ENCODE measurements at regions not wholly inside any gene's neighbourhood (a gene's known extent, or its start where the extent isn't known, plus 50 kb on each side); places are given as distances from the start of the nearest gene placed in this dataset.

DNA sequence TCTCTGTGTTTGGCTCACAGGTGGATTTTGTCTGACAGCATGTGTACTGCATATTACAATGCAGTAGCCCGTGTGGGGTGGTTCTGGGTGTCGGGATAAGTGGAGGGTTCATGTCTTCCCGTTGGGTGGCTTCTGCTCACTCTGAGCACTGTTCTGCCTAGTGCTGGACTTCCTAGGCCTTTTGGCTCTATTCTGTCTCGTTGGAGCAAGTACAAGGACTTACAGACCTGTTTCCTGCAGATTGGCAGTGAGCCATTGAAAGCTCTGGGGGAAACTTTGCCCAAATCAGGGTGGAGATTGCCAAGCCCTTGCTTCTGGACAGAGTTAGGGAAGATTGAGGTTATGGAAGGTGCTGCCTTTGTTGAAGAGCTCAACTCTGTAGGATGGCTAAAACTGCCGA lies 91.1 kb upstream of the SLC4A4 start:
- no peak for DNase-seq

DNA sequence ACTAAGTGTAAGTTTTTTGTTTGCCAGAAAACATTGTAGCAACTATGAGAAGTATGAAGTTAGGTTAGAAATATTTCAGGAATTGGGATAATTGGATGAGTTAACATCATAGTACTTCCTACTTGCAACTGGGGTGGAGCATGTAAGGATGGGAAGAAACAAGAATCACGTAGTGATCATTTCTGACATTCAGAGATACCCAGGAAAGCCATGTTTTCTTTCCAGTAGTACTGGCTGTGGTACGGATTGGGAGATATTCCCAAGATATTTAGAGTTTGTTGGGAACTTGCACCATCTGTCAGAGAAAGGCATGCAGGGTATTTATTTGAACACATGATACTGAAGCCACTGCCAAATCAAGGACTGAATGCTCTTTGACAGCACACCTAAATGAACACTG lies 87.6 kb upstream of the SLC4A4 start:
- DNase-seq, result no peak

- no peak for DNase-seq
Measured at GRCh38 chr4:71253545-71253944, 85.3 kb upstream of the SLC4A4 start.

- DNase-seq, result no peak
Measured at GRCh38 chr4:71254451-71255012, 84.3 kb upstream of the SLC4A4 start.

DNA sequence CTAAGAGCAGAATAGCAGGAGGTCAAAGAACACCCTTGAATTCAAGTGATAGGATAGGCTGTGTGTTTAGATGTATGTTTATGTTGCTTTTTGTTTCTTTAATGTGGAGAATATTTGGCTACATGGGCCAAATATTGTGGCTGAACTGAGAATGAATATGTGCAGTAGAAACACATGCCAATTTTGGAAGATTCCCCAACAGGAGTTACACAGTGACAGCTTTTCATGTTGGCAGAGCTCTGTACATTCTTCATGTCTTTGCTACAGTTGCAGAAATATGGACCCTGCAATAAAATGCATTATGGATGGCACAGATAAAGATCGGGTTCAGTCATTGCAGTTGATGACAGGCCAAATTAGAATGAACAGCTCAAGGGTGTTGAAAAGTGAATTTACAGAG lies 82.8 kb upstream of the SLC4A4 start:
- DNase-seq, result no peak

DNA sequence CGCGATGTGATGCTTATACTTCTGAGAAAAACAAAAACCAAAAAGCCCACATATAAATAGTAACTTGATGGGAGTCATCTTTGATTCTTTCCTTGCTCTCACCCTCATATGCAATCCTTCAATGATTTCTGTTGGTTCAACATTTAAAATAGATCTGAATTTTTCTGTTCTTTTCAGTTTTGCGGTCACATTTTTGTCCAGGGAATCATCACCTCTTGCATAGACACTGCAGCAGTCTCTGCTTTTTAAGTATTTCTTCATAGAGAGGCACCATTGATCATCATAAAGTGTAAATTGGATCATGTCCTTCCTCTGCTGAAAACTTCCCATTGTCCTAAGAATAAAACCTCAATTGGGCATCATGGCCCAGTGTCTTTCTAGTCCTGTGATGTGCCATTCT lies 81.1 kb upstream of the SLC4A4 start:
- DNase-seq, result no peak

DNA sequence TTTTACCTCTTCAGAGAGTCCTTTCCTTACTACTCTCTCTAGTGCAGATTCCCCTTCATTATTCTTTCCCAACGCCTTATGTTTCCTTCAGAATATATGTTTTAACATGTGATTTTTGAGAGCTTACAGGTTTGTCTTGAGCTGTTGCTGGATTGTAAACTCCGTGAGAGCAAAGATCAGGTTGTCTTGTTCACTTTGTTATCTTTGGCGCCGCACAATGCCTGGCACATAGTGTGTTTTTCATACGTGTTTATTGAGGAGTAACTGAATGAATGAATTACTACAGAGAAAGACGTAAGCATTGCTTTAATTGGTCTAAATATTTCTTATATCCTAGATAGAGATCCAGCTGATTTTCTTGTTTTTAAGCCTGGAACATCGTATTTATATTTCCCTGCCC lies 80.5 kb upstream of the SLC4A4 start:
- no peak for DNase-seq

DNA sequence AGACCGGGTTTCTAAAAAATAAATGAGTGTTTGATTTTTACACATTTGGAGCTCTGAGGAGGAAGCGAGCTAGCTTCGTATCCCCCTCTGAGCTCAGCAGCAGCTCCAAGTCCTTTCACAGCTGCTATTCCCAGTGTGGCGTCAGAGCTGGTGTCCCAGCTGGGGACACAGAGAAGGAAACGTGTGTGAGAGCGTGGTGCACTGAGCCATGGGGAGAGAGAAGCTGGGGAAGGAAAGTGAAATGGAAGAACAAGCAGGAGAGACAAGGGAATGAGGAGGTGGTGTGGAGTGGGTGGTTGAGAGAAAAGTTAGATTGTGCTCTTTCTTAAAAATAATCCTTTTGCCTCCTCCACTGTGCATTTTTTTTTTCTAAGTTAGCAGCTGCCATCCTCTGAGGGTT lies 79.5 kb upstream of the SLC4A4 start:
- DNase-seq, result no peak

DNA sequence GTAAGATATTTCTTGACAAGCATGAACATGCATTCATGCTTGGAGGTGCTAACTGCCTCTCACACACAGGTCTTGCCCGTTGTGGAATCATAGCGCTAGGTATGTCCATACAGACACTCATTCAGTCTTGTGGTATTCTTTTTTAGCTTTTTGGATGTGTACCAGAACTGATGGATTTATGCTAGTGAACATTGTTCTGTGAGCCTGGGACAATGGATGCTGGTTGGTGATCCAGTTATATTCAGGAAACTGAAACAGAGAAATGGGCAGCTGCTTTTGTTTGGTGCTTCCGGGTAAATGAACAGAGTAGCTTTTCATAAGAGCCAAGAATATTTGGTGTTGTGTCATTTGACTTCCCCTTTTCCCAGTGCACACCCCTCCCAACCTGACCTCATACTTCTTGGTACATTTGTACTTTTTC lies 78.9 kb upstream of the SLC4A4 start:
- no peak for DNase-seq

- DNase-seq, result no peak
Measured at GRCh38 chr4:71260544-71260943, 78.3 kb upstream of the SLC4A4 start.

GRCh38 chr4:71261001-71261400 lies 77.8 kb upstream of the SLC4A4 start:
- DNase-seq, result no peak

- no peak for DNase-seq
Measured at GRCh38 chr4:71261633-71262121, 77.1 kb upstream of the SLC4A4 start.

- no peak for DNase-seq
Measured at GRCh38 chr4:71262161-71262560, 76.7 kb upstream of the SLC4A4 start.

DNA sequence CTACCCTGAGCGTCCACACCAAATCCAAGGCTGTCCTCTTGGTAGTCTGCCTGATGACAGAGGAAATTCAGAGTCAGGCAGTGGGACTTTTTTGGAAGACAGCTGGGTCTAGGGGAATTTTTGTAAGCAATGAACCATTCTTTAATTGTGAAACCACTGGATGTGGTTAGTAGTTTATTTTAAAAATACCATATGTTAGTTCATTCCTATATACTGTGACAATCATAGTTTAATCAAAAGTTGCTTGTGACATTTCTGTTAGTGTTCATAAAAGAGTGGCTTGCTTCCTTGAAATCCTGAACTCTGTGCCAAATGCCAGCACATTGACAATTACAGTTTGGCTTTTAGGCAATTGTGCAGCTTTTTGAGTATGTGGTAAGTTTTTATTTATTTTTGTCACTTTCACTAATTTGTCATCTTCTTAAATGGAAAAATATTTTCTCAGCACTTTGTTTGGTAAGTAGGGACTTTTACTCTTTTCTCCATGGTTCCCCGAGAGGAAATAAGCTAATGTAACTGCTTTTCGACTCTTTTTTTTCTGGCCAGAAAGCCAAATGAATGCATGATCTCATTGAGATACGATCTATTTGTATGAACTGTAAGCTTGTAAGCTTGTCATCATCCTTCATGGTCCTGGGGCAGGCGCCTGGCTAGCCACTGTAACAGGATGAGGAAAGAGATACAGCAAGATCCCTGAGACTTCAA lies 72.6 kb upstream of the SLC4A4 start:
- no peak for DNase-seq

DNA sequence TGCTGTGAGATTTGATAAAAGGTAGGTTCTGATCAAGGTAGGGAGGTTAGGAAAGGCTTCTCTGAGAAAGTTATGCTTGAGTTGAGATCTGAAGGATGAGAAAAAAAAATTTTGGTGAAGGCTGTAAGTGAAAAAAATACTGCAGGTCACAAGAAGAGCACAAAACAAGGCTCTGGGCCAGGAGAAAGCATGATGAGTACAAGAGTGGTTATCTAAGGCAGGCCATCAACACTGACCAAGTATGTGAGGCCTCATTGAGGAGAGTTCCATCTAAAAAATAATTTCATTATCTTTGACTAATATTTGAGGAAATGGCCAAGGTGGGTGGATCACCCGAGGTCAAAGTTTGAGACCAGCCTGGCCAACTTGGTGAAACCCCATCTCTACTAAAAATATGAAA lies 71.6 kb upstream of the SLC4A4 start:
- DNase-seq, result no peak

- DNase-seq, result no peak
Measured at GRCh38 chr4:71268166-71268565, 70.7 kb upstream of the SLC4A4 start.

DNA sequence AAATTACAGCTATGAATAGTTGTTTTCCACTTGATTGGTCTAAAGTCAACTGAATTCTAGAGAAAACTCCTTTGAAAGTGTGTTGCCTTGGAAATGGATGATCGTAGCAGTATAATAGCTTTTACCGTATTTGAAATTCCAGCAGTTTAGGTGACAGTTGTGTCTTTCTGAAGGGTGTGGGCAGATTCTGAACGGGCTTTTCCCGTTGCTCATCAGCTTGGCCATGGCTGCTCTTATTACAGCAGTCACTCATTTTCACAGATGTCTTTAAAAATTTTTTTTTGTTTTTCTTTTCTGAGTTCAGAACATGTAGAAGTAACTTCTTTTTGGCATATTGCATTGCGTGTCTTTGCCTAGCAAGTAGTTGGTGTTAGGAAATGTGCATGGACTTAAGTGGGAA lies 69.6 kb upstream of the SLC4A4 start:
- no peak for DNase-seq

DNA sequence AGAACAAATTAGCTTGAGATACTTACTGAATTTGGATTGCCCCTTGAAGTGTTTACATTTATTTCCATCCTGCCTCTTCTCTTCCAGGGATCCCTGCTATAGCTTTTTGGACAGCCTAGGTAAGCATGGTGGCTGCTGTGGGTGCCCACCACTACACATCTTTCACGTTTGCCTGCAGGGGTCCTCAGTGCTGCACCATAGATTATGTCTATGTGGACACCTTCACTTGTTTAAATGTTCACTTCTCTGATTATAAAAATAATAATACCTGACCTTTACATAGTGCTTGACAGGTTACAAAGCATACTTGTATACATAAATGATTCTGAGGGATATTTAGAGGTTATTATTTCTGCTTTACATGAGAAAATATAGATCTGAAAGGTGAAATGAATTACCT lies 67.9 kb upstream of the SLC4A4 start:
- DNase-seq, result no peak

DNA sequence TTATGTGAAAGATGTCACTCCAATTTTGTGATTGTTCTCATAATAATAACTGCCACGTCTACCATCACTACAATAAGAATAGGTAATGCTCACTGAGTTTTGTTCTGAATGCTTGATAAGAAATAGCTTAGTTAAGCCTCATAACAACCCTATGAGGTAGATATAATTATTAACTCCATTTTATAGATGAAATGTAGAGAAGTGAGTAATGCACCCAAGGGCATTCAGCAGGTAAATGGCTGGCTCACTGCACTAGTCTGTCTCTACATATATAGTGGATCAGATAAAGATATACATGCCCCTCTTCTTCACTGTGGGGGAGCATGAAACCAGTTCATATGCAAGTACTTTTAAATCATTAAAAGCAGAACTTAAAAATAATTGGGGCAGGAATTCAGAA lies 65.8 kb upstream of the SLC4A4 start:
- no peak for DNase-seq

DNA sequence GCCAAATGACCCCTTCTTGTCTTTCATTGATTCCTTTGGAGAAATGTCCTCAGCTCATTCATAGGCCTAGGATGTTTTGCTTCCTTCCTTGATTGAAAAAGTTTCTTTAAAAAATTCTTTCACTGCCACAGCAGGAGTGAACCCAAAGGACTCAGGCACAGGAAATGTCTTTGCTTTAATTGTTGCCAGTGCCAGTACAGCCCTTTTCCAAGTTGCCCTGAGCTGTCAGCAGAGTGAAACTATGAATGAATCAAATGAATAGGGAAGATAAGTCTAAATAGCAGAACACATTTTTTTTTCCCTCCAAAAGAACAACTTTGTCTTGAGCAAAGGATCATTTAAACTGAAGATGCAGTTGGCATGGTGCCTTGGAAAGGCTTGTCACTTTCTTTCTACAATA lies 63.8 kb upstream of the SLC4A4 start:
- DNase-seq, result no peak

- DNase-seq, result no peak
Measured at GRCh38 chr4:71275570-71275969, 63.2 kb upstream of the SLC4A4 start.

GRCh38 chr4:71277353-71277752 lies 61.5 kb upstream of the SLC4A4 start:
- no peak for DNase-seq

GRCh38 chr4:71283642-71284257 lies 55.1 kb upstream of the SLC4A4 start:
- DNase-seq, result no peak

DNA sequence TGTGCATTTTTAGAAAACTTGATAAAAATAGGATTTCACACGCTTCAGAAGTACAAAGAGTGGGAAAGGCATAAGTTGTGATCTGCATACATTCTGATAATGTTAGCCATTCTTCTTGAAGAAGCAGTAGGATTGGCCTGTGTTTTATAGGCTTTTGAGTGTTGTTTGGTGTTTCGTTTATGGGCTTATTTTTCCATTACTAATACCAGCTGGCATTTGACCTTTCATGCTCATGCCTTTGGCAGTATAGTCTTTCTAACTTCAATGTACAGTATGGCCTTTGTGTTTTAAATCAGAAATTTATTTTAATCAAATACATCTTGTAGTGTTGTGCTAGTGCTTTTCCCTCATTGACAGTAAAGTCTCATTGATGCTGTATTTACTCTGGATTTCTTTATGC lies 51.5 kb upstream of the SLC4A4 start:
- DNase-seq, result no peak

GRCh38 chr4:71288875-71289274 lies 49.9 kb upstream of the SLC4A4 start:
- no peak for DNase-seq
